ENCODE measurements at regions not wholly inside any gene's neighbourhood (a gene's known extent, or its start where the extent isn't known, plus 50 kb on each side); places are given as distances from the start of the nearest gene placed in this dataset.

DNA sequence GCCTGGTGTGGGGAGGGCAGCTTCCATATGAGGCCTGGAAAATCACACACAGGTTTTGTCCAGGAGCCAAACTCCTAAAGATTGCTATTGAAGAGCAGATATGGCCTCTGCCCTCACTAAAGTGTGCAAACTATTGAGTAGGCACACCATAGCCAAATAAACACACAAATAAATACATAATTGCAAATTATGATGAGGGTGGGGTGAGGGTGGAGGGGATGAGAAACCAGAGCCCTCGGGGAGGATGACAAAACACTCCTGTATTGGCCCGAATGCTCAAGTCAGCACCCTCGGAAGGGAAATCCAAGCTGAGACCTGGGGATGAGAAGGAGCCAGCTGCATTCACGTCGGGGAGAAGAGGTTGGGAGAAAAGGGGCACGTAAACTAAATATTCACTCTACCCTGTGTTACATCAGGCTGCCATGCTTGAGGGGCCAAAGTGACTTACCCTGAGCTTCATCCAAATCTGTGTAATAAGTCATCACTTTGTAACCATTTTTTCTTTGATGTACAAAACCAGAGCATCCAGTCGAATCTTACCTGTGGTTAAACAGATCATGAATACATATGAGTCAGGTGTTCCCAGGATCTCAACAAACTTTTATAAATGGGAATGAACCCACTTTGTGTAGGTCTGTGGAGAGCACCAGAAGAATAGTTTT lies 73.9 kb upstream of the PCSK1 start:
- TF ChIP-seq, protein P1, sequence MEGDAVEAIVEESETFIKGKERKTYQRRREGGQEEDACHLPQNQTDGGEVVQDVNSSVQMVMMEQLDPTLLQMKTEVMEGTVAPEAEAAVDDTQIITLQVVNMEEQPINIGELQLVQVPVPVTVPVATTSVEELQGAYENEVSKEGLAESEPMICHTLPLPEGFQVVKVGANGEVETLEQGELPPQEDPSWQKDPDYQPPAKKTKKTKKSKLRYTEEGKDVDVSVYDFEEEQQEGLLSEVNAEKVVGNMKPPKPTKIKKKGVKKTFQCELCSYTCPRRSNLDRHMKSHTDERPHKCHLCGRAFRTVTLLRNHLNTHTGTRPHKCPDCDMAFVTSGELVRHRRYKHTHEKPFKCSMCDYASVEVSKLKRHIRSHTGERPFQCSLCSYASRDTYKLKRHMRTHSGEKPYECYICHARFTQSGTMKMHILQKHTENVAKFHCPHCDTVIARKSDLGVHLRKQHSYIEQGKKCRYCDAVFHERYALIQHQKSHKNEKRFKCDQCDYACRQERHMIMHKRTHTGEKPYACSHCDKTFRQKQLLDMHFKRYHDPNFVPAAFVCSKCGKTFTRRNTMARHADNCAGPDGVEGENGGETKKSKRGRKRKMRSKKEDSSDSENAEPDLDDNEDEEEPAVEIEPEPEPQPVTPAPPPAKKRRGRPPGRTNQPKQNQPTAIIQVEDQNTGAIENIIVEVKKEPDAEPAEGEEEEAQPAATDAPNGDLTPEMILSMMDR (IDR thresholded peaks at IDR 0.05; ENCODE audit: poor library complexity, severe bottlenecking) = no peak
- no peak for TF ChIP-seq TAF1 (IDR thresholded peaks at IDR 0.05; ENCODE audit: low read depth)
- TF ChIP-seq EZH2 (IDR thresholded peaks at IDR 0.05; ENCODE audit: borderline replicate concordance, insufficient read depth, low read length, poor library complexity, severe bottlenecking) = no peak
- no peak for TF ChIP-seq POLR2AphosphoS5 (IDR thresholded peaks at IDR 0.05)
- TF ChIP-seq SMC3 (conservative IDR thresholded peaks at IDR 0.05; ENCODE audit: poor library complexity) = no peak
- no peak for TF ChIP-seq EP300 (conservative IDR thresholded peaks at IDR 0.05; ENCODE audit: poor library complexity, severe bottlenecking)
